ENCODE measurements at regions not wholly inside any gene's neighbourhood (a gene's known extent, or its start where the extent isn't known, plus 50 kb on each side); places are given as distances from the start of the nearest gene placed in this dataset.

GRCh38 chr13:111940892-111941291, 126.1 kb upstream of the SOX1 start:
- Histone ChIP-seq H3K9ac (ENCODE audit: low read length) (no peak overlapping the region), H3K36me3 (replicated peaks in 1 of 2; ENCODE audit: control extremely low read depth in 1 of 2, control insufficient read depth in 1 of 2, extremely low read depth in 1 of 2, insufficient read depth in 2 of 2, low read length in 1 of 2) (no peaks in the 10 kb centered on the region), H3K4me3 (ENCODE audit: control extremely low read depth in 1 of 5, extremely low read depth in 1 of 5, insufficient read depth in 1 of 5, low read depth in 2 of 5, low read length in 4 of 5) (no peak overlapping the region), H3K27me3 (replicated peaks in 1 of 4; ENCODE audit: control extremely low read depth in 1 of 4, control insufficient read depth in 3 of 4, insufficient read depth in 4 of 4, low read length in 3 of 4) (peaks cover 0 to 3% (median 0%) of the 10 kb centered on the region in 4 experiments), H3K27ac (ENCODE audit: low read length in 2 of 2) (no peak overlapping the region), H4K20me1 (ENCODE audit: control insufficient read depth, insufficient read depth, low read length, poor library complexity, severe bottlenecking) (no peaks in the 10 kb centered on the region), H2AFZ (ENCODE audit: insufficient read depth, low read depth, low read length, poor library complexity, severe bottlenecking) (no peak overlapping the region), H3K4me1 (ENCODE audit: control insufficient read depth in 2 of 2, insufficient read depth in 2 of 2, low read length in 2 of 2) (no peaks in the 10 kb centered on the region), H3K4me2 (replicated peaks; ENCODE audit: low read depth, low read length, poor library complexity, severe bottlenecking) (no peak overlapping the region), H3K9me3 (ENCODE audit: control extremely low read depth in 1 of 3, control insufficient read depth in 2 of 3, insufficient read depth in 1 of 3, low read length in 2 of 3) (peaks cover 0 to 28% (median 0%) of the 10 kb centered on the region in 3 donors), H3K79me2 (ENCODE audit: control insufficient read depth, insufficient read depth, low read length) (no peaks in the 10 kb centered on the region)
- Mint-ChIP-seq H3K27ac (no peak overlapping the region), H3K9me3 (ENCODE audit: insufficient read depth) (no peaks in the 10 kb centered on the region), H3K27me3 (peaks cover 10% of the 10 kb centered on the region), H3K4me1 (no peaks in the 10 kb centered on the region), H3K4me3 (no peak overlapping the region)
- POLR2A ChIA-PET: no interaction called here
- TF ChIP-seq CTCF (IDR thresholded peaks at IDR 0.05) (no peak), EZH2 (IDR thresholded peaks at IDR 0.05; ENCODE audit: borderline replicate concordance, insufficient read depth, low read depth, low read length, poor library complexity, severe bottlenecking) (no peak)
- CTCF ChIA-PET: no interaction called here
- ATAC-seq (ENCODE audit: low read depth): no peak
- WGBS (ENCODE audit: insufficient coverage): 85% methylated on average over 3 of the region's 4 CpGs
- intact Hi-C loops (cut with micrococcal nuclease): no loop called here
- DNase-seq: no peak

GRCh38 chr13:111941845-111942447, 125.0 kb upstream of the SOX1 start:
- Histone ChIP-seq H3K9me3 (ENCODE audit: control extremely low read depth in 1 of 3, control insufficient read depth in 2 of 3, insufficient read depth in 1 of 3, low read length in 2 of 3) (peaks cover 0 to 25% (median 0%) of the 10 kb centered on the region in 3 donors), H3K27ac (ENCODE audit: low read length in 2 of 2) (no peak overlapping the region), H3K79me2 (ENCODE audit: control insufficient read depth, insufficient read depth, low read length) (no peaks in the 10 kb centered on the region), H3K4me3 (ENCODE audit: control extremely low read depth in 1 of 5, extremely low read depth in 1 of 5, insufficient read depth in 1 of 5, low read depth in 2 of 5, low read length in 4 of 5) (no peak overlapping the region), H3K4me2 (replicated peaks; ENCODE audit: low read depth, low read length, poor library complexity, severe bottlenecking) (no peak overlapping the region), H4K20me1 (ENCODE audit: control insufficient read depth, insufficient read depth, low read length, poor library complexity, severe bottlenecking) (no peaks in the 10 kb centered on the region), H3K9ac (ENCODE audit: low read length) (no peak overlapping the region), H3K36me3 (replicated peaks in 1 of 2; ENCODE audit: control extremely low read depth in 1 of 2, control insufficient read depth in 1 of 2, extremely low read depth in 1 of 2, insufficient read depth in 2 of 2, low read length in 1 of 2) (no peaks in the 10 kb centered on the region), H2AFZ (ENCODE audit: insufficient read depth, low read depth, low read length, poor library complexity, severe bottlenecking) (no peak overlapping the region), H3K4me1 (ENCODE audit: control insufficient read depth in 2 of 2, insufficient read depth in 2 of 2, low read length in 2 of 2) (no peaks in the 10 kb centered on the region), H3K27me3 (replicated peaks in 1 of 4; ENCODE audit: control extremely low read depth in 1 of 4, control insufficient read depth in 3 of 4, insufficient read depth in 4 of 4, low read length in 3 of 4) (no peaks in the 10 kb centered on the region)
- H3K27me3 Mint-ChIP-seq: peaks cover 10% of the 10 kb centered on the region
- POLR2A ChIA-PET: no interaction called here
- H3K9me3 Mint-ChIP-seq (ENCODE audit: insufficient read depth): no peaks in the 10 kb centered on the region
- H3K27ac Mint-ChIP-seq: no peak overlapping the region
- CTCF ChIA-PET: no interaction called here
- H3K4me1 Mint-ChIP-seq: no peaks in the 10 kb centered on the region
- ATAC-seq (ENCODE audit: low read depth): no peak
- H3K4me3 Mint-ChIP-seq: no peak overlapping the region
- TF ChIP-seq CTCF (IDR thresholded peaks at IDR 0.05) (no peak), EZH2 (IDR thresholded peaks at IDR 0.05; ENCODE audit: borderline replicate concordance, insufficient read depth, low read depth, low read length, poor library complexity, severe bottlenecking) (no peak)
- intact Hi-C loops (cut with micrococcal nuclease): no loop called here
- DNase-seq: no peak
- WGBS (ENCODE audit: insufficient coverage): 90% methylated on average over 5 of the region's 8 CpGs

Measured in B cell (primary cell).